Central memory CD8-positive, alpha-beta T cell (primary cell): ENCODE measurements at regions not wholly inside any gene's neighbourhood (a gene's known extent, or its start where the extent isn't known, plus 50 kb on each side); places are given as distances from the start of the nearest gene placed in this dataset.
A peak's percentile ranks its signal among the peaks of the same experiment; 100 is the strongest.

ENCODE experiments used
- ATAC-seq: fragments of 150-1000 bp; cut with Tn5 transposase; replicated peaks from 2 replicates; pipeline ENCODE4 v1.10.0; 2022; ENCODE audit warnings: mild to moderate bottlenecking, moderate FRiP score, moderate number of reproducible peaks; ENCODE audit not compliant: poor library complexity, severe bottlenecking; ENCODE audit errors: extremely low read depth
- DNase-seq, 2 donors: peaks; one replicate each; pipeline ENCODE4 v3.0.0; 2021; ENCODE audit warnings: low spot score in 2 of 2
- H3K27ac Mint-ChIP-seq: one replicate; pipeline ENCODE4 v1.8.0; 2022; ENCODE audit warnings: low read depth, mild to moderate bottlenecking, moderate library complexity, mixed read lengths
- H3K27me3 Mint-ChIP-seq: one replicate; pipeline ENCODE4 v1.8.0; 2022; ENCODE audit warnings: mixed read lengths
- H3K36me3 Mint-ChIP-seq: one replicate; pipeline ENCODE4 v1.8.0; 2022; ENCODE audit warnings: mild to moderate bottlenecking, moderate library complexity, mixed read lengths; ENCODE audit not compliant: insufficient read depth
- H3K4me1 Mint-ChIP-seq: one replicate; pipeline ENCODE4 v1.8.0; 2022; ENCODE audit warnings: mixed read lengths
- H3K4me3 Mint-ChIP-seq: one replicate; pipeline ENCODE4 v1.8.0; 2022; ENCODE audit warnings: mild to moderate bottlenecking, moderate library complexity, mixed read lengths
- H3K9me3 Mint-ChIP-seq: one replicate; pipeline ENCODE4 v1.8.0; 2022; ENCODE audit warnings: mixed read lengths

DNA sequence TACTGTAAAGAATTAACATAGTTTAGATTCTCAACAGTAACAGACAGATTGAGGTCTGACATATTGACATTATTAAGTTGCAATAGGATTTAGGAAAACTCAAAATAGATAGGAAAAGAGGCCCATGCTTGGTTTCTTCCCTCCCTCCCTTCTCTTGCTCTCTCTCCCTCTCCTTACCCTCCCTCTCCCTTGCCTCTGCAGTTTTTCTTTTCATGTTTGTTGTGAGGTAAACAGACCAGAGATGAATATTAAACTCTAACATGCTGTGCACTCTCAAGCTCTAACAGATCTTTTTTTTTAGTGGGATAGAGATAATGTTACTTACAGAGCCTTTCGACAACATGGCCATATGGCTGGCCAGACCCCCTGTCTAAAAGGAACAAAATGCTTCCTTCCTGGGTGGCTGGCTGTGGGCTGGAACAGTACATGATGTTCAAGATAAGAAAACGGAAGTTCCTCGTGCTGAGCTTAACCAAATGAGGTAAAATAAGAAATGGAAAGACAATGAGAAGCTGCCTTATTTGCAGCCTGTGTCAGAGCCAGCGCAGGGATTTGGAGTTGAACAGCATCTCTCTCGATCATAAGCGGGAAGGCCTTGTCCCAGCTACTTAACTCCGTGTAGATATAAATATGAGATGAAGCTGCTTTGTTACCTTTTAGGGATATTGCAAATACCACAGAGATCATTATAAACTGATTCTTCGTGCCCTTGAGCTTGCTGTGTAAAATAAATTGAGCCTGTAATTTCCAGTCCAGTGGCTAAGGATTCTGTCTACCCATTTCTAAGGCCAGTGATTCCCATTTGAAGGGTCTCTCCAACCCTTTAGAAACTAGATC is 391.9 kb upstream of the NPVF start:
- ATAC-seq (peak; percentile 28), DNase-seq (no peak)
- Mint-ChIP-seq H3K4me1 (peaks cover 7% of the 10 kb centered on the region), H3K36me3 (no peaks in the 10 kb centered on the region), H3K4me3 (peak overlapping the region; percentile 6), H3K27ac (no peak overlapping the region), H3K9me3 (no peaks in the 10 kb centered on the region), H3K27me3 (peaks cover 22% of the 10 kb centered on the region)

DNA sequence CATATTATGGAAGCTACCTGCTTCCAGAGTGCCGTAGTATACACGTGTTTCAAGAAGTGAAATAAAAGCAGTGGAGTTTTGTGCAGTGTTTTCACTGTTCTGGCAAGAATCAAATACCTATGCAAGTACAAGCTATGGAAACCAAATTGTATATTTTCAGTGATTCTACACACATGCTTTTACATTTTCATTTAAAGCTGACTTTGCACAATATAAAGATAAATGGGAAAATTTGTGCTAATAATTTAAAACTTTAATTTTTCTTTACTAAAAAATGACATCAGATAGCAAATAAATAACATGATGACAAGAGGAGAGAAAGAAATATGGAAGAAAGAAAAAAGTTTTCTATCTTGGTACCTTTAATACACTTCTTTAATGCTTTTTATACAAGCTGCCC is 393.7 kb upstream of the NPVF start:
- DNase-seq (no peak), ATAC-seq (no peak)
- Mint-ChIP-seq H3K4me3 (no peak overlapping the region), H3K36me3 (no peaks in the 10 kb centered on the region), H3K27me3 (peaks cover 19% of the 10 kb centered on the region), H3K27ac (no peak overlapping the region), H3K9me3 (no peaks in the 10 kb centered on the region), H3K4me1 (peaks cover 7% of the 10 kb centered on the region)

DNA sequence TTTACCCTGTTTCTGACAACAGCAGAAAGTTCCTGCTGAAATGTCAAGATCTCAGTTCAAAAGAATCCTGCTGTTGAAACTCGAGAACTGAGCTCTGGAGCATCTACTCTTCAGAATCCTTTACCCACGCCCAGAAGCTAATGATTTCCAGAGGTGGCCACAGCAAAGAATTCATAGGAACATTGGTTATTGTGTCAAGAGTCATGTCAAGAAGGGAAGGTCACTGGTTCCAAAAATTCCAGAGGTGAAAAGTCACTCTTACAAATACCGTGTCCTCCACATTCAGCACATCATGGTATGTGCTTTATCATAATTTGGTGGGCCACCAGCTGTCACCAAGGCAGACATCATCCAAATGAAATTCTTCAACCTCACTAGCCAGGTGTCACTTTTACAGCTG is 394.4 kb upstream of the NPVF start:
- DNase-seq (no peak), ATAC-seq (no peak)
- H3K4me3 Mint-ChIP-seq, result no peak overlapping the region
- no peak overlapping the region for H3K27ac Mint-ChIP-seq
- H3K4me1 Mint-ChIP-seq, result peaks cover 7% of the 10 kb centered on the region
- H3K36me3 Mint-ChIP-seq, result no peaks in the 10 kb centered on the region
- no peaks in the 10 kb centered on the region for H3K9me3 Mint-ChIP-seq
- peaks cover 19% of the 10 kb centered on the region for H3K27me3 Mint-ChIP-seq

DNA sequence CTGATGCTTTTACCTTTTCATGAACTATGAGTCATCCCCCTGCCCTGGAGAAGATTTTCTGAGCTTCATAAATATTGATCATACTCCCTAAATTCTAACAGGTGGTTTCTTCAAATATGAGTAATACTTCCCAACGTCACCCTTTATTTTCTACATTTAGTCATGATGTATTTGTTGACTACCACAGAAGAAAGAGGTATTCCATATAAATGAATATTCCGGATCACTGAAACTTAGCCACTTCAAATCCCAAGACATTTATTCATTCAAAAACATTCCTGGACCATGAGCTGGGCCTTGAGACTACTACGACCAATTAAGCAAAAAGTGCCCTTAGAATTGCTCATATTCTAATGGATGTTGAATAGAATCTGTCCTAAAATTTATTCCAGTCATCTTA is 395.8 kb upstream of the NPVF start:
- Mint-ChIP-seq H3K4me3 (no peak overlapping the region), H3K4me1 (peaks cover 7% of the 10 kb centered on the region), H3K9me3 (no peaks in the 10 kb centered on the region), H3K27ac (no peak overlapping the region), H3K36me3 (no peaks in the 10 kb centered on the region), H3K27me3 (peaks cover 19% of the 10 kb centered on the region)
- DNase-seq, result no peak
- no peak for ATAC-seq

DNA sequence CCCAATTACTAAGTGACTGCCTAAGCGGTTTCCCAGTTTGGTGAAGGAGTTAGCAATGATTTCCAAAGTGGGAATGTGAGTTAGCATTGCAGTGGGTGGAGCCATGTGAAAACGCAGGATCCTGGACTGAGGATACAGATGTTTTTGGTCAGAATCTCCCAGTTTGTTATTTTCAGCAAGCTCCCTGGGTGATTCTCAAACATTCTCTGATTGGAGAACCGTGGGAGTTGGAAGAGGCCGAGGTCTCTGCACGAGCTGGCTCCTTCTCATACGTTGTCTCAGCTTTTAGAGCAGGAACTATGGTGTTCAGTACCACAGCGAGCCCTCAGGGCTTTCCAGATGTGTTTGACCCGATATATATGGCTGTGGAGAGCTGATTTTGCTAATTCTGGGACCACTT is 396.5 kb upstream of the NPVF start:
- no peaks in the 10 kb centered on the region for H3K36me3 Mint-ChIP-seq
- ATAC-seq, result no peak
- H3K9me3 Mint-ChIP-seq, result no peaks in the 10 kb centered on the region
- no peak for DNase-seq
- H3K27ac Mint-ChIP-seq, result no peak overlapping the region
- peaks cover 7% of the 10 kb centered on the region for H3K4me1 Mint-ChIP-seq
- H3K27me3 Mint-ChIP-seq, result peaks cover 19% of the 10 kb centered on the region
- no peak overlapping the region for H3K4me3 Mint-ChIP-seq

DNA sequence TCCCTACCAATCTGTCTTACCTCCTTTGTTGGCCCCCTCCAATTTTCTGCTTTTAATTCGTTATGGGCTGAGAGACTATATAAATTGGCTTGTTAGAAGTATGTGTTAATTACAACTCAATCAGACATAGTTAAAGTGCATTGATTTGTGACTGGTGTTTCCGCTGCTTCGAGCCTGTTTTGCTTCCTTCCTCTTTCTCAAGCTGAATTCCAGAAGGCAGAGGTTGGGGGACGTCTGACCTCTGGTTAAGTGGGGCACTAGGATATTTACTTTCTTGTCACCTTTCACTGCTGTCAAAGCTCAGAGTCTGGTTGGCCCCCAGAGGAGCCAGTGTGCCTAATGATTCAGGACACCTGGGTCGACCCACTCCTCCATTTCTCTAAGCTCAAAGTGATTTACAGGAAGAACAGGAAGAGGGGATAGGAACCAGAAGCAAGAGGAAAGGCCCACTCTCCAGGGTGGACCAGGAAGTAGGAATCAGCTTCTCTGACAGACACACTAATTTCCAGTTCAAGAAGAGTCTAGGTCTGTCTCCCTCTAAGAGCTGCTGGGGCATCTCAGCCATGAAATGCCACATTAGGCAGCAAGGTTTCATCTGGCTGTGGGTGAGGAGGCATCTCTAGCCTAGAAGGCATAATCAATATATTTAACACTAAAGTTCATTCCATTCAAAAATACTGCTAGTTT is 397.2 kb upstream of the NPVF start:
- DNase-seq, result no peak
- H3K27ac Mint-ChIP-seq, result no peak overlapping the region
- peaks cover 19% of the 10 kb centered on the region for H3K27me3 Mint-ChIP-seq
- no peaks in the 10 kb centered on the region for H3K36me3 Mint-ChIP-seq
- H3K4me3 Mint-ChIP-seq, result no peak overlapping the region
- no peak for ATAC-seq
- H3K9me3 Mint-ChIP-seq, result no peaks in the 10 kb centered on the region
- peaks cover 1% of the 10 kb centered on the region for H3K4me1 Mint-ChIP-seq

DNA sequence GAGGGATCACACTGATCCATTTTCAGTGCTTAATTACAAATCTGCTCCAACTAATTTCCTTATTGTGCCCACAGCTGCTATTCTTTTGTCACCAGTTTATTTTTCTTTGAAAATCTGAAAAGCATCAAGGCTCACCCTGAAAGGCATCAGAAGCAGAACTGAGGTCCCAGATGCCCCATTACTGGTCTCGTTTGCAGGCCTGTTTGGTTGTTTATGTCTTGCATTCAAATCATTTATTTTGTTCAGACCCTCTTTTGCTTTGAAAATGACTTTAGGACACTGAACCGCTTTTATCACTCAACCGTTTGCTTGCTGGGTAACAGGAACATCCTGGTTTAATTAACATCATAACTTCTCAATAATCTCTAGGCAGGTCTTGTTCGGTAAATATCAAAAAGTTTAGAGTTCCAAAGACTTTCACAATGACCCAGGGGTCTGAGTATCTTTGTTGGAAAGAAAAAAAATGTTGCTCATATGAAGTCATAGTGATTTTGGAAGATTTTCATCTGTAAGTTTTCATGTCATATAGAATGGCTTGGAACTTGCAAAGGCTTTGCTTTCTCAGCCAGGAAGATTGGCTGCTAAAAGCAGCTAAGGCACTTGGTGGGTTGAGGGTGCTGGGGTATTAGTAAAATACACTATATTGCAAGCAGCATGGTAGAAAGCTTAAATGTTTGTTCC is 398.3 kb upstream of the NPVF start:
- no peak overlapping the region for H3K4me3 Mint-ChIP-seq
- ATAC-seq (no peak), DNase-seq (no peak)
- H3K4me1 Mint-ChIP-seq, result no peaks in the 10 kb centered on the region
- H3K9me3 Mint-ChIP-seq, result no peaks in the 10 kb centered on the region
- no peaks in the 10 kb centered on the region for H3K36me3 Mint-ChIP-seq
- no peak overlapping the region for H3K27ac Mint-ChIP-seq
- peaks cover 26% of the 10 kb centered on the region for H3K27me3 Mint-ChIP-seq

DNA sequence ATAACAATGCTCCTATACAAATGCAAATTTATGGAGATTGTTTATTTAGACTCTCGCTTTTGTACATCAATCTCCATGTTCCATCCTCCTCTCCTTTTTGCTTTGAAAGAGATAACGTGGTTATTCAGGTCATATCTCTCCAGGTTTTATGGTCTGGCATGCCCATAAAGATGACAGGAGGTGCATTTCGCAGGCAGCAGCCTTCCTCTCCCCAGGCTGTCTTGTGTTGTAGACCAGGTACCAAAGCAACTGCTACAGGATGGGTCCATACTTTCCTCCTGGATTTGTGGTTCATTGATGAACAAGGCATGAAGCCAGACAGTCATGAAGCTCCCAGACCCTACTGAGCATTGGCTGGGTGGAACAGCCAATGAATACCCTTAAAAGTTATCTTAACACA is 400.2 kb upstream of the NPVF start:
- no peaks in the 10 kb centered on the region for H3K4me1 Mint-ChIP-seq
- peaks cover 36% of the 10 kb centered on the region for H3K27me3 Mint-ChIP-seq
- no peaks in the 10 kb centered on the region for H3K36me3 Mint-ChIP-seq
- no peak overlapping the region for H3K27ac Mint-ChIP-seq
- ATAC-seq, result no peak
- no peaks in the 10 kb centered on the region for H3K9me3 Mint-ChIP-seq
- DNase-seq, result no peak
- H3K4me3 Mint-ChIP-seq, result no peak overlapping the region

DNA sequence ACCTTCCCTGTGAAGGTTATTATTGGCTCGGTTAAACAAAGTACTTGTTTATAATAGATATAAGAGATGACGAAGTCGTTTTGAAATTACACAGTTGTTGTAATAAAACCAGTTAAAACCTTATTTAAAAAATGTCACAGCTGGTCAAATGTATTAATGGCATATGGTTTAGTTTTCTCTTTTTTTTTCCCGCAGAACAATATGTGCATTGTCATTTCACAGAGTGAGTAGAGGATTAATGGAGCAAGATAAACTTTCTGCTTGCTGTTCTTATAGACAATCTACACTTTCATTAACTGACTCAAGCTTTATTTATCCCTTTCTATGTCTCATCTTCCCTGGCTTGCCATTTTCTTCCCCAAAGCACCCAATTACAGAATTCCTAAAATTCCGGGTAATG is 404.3 kb upstream of the NPVF start:
- H3K36me3 Mint-ChIP-seq, result no peaks in the 10 kb centered on the region
- H3K9me3 Mint-ChIP-seq, result no peaks in the 10 kb centered on the region
- H3K4me3 Mint-ChIP-seq, result no peak overlapping the region
- H3K27me3 Mint-ChIP-seq, result peaks cover 37% of the 10 kb centered on the region
- no peak overlapping the region for H3K27ac Mint-ChIP-seq
- ATAC-seq (no peak), DNase-seq (no peak)
- no peaks in the 10 kb centered on the region for H3K4me1 Mint-ChIP-seq

DNA sequence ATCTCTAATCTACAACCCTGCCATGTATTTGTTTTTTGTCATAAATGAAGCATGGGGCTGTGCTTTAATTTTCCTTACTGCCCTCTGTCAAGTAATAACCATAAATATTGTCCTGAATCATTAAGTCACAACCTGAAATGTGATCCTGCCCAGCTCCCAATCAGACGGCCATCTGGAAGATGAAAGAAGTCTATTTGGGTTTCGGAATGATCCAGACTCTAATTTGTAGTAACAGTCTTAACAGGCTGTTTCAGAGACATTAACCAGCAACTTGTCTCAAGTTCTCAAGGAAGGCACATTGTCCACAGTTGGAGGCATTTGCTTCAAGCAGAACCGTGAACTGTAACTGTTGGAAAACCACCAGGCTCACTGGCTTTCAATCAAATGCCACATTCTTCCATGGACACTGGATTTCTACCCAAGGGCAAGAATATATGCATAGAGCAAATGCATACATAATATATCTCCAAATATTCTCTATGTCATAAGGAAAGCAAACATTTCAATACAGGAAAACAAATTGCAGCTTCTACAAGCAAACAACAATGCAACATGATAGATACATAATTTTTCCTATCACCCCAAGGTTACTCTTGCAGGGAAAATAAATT is 405.2 kb upstream of the NPVF start:
- no peak for ATAC-seq
- H3K27me3 Mint-ChIP-seq, result peaks cover 37% of the 10 kb centered on the region
- H3K9me3 Mint-ChIP-seq, result no peaks in the 10 kb centered on the region
- no peaks in the 10 kb centered on the region for H3K4me1 Mint-ChIP-seq
- no peak for DNase-seq
- no peaks in the 10 kb centered on the region for H3K36me3 Mint-ChIP-seq
- no peak overlapping the region for H3K4me3 Mint-ChIP-seq
- no peak overlapping the region for H3K27ac Mint-ChIP-seq

DNA sequence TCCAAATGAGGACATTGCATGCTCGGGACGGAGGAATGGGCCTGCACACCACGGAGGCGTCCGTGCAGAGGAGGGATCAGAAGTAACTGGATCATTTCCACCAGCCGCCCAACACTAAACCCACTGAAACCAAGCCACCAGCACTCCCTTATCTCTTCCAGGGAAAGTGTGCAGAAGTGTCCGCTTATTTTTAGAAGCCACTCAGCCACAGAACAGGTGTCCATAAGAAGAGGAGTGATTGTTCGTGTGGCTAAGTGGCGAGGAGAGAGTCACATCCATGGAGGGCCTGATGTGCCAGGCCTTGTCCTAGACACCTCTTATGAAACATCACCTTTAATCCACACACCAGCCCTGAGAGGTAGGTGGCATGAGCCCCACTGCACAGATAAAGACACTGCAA is 407.9 kb upstream of the NPVF start:
- H3K27me3 Mint-ChIP-seq, result peaks cover 34% of the 10 kb centered on the region
- no peaks in the 10 kb centered on the region for H3K4me1 Mint-ChIP-seq
- H3K36me3 Mint-ChIP-seq, result no peaks in the 10 kb centered on the region
- no peak overlapping the region for H3K27ac Mint-ChIP-seq
- ATAC-seq (no peak), DNase-seq (no peak)
- no peaks in the 10 kb centered on the region for H3K9me3 Mint-ChIP-seq
- no peak overlapping the region for H3K4me3 Mint-ChIP-seq

DNA sequence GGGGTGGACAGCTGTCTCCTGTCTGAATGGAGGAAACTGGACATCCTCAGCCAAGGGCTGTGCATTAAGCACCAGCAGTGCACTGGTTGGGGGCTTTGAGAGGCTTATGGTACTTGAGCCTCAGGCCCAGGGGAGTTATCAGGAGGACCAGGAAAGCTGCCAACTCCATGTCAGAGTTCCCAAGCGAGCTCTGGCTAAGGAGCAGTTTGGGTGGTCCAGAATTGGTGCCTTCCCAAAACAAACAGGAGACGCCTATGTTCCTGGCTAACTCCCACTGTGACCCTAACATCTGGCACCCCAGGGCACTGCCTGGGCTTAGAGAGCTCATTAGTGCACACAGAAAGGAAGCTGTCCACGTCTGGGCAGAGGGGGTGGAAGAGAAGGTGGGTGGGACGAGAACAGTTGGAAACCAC is 408.6 kb upstream of the NPVF start:
- no peaks in the 10 kb centered on the region for H3K9me3 Mint-ChIP-seq
- H3K36me3 Mint-ChIP-seq, result no peaks in the 10 kb centered on the region
- DNase-seq (no peak), ATAC-seq (no peak)
- no peak overlapping the region for H3K27ac Mint-ChIP-seq
- H3K4me1 Mint-ChIP-seq, result no peaks in the 10 kb centered on the region
- H3K4me3 Mint-ChIP-seq, result no peak overlapping the region
- H3K27me3 Mint-ChIP-seq, result peaks cover 27% of the 10 kb centered on the region
